ENCODE measurements at regions not wholly inside any gene's neighbourhood (a gene's known extent, or its start where the extent isn't known, plus 50 kb on each side); places are given as distances from the start of the nearest gene placed in this dataset.

- Mint-ChIP-seq H3K4me3 (no peak overlapping the region), H3K4me1 (ENCODE audit: low read depth) (peaks cover 50% of the 10 kb centered on the region), H3K36me3 (ENCODE audit: low read depth) (no peaks in the 10 kb centered on the region), H3K9me3 (no peaks in the 10 kb centered on the region), H3K27me3 (ENCODE audit: insufficient read depth) (peaks cover 4% of the 10 kb centered on the region; the same call in 1 of the 2 replicates), H3K27ac (no peak overlapping the region)
- no peak for TF ChIP-seq CTCF (IDR thresholded peaks at IDR 0.05)
- no peak for DNase-seq
These were observed 295.9 kb upstream of the ZNF608 start for GRCh38 chr5:125042261-125042890.

- no peak overlapping the region for H3K27ac Mint-ChIP-seq
These were observed 297.4 kb upstream of the ZNF608 start for GRCh38 chr5:125043781-125044391.

GRCh38 chr5:125044491-125045282, 298.2 kb upstream of the ZNF608 start:
- Mint-ChIP-seq H3K4me1 (ENCODE audit: low read depth) (peaks cover 52% of the 10 kb centered on the region), H3K27ac (no peak overlapping the region), H3K27me3 (ENCODE audit: insufficient read depth) (no peaks in the 10 kb centered on the region; the same call in 1 of the 2 replicates), H3K36me3 (ENCODE audit: low read depth) (no peaks in the 10 kb centered on the region), H3K4me3 (no peak overlapping the region), H3K9me3 (no peaks in the 10 kb centered on the region)
- no peak for TF ChIP-seq CTCF (IDR thresholded peaks at IDR 0.05)
- DNase-seq, result peak; percentile 9

More at GRCh38 chr5:125043781-125044391, 297.4 kb upstream of the ZNF608 start:
- Mint-ChIP-seq H3K4me1 (ENCODE audit: low read depth) (peaks cover 50% of the 10 kb centered on the region), H3K27me3 (ENCODE audit: insufficient read depth) (no peaks in the 10 kb centered on the region; the same call in 1 of the 2 replicates), H3K4me3 (no peak overlapping the region), H3K36me3 (ENCODE audit: low read depth) (no peaks in the 10 kb centered on the region), H3K9me3 (no peaks in the 10 kb centered on the region)
- DNase-seq, result peak; percentile 19
- TF ChIP-seq CTCF (IDR thresholded peaks at IDR 0.05), result no peak

- H3K27me3 Mint-ChIP-seq (ENCODE audit: insufficient read depth), result no peaks in the 10 kb centered on the region; the same call in 1 of the 2 replicates
- peaks cover 56% of the 10 kb centered on the region for H3K4me1 Mint-ChIP-seq (ENCODE audit: low read depth)
- no peaks in the 10 kb centered on the region for H3K9me3 Mint-ChIP-seq
- H3K27ac Mint-ChIP-seq, result no peak overlapping the region
- H3K36me3 Mint-ChIP-seq (ENCODE audit: low read depth), result no peaks in the 10 kb centered on the region
- TF ChIP-seq CTCF (IDR thresholded peaks at IDR 0.05), result no peak
- H3K4me3 Mint-ChIP-seq, result no peak overlapping the region
- DNase-seq, result no peak
These were observed 299.2 kb upstream of the ZNF608 start for GRCh38 chr5:125045646-125046045.

GRCh38 chr5:125046838-125047237, 300.4 kb upstream of the ZNF608 start:
- Mint-ChIP-seq H3K27me3 (ENCODE audit: insufficient read depth) (no peaks in the 10 kb centered on the region; the same call in 1 of the 2 replicates), H3K9me3 (no peaks in the 10 kb centered on the region), H3K4me1 (ENCODE audit: low read depth) (peaks cover 56% of the 10 kb centered on the region), H3K27ac (no peak overlapping the region), H3K36me3 (ENCODE audit: low read depth) (no peaks in the 10 kb centered on the region), H3K4me3 (no peak overlapping the region)
- TF ChIP-seq CTCF (IDR thresholded peaks at IDR 0.05), result no peak
- no peak for DNase-seq

Data from HFFc6 (cell line).